Hypothalamus (tissue), 51 donors: ENCODE measurements at regions not wholly inside any gene's neighbourhood (a gene's known extent, or its start where the extent isn't known, plus 50 kb on each side); places are given as distances from the start of the nearest gene placed in this dataset.

Experiments
- DNase-seq, 51 donors: peaks; one replicate each; lab custom pipeline; 2025; lab: John Stamatoyannopoulos, UW

- no peak for DNase-seq
Measured at GRCh38 chr13:57224414-57224813, 57.4 kb downstream of the PRR20E start.

GRCh38 chr13:57250472-57250871, 83.5 kb downstream of the PRR20E start:
- no peak for DNase-seq

- DNase-seq = no peak
Measured at GRCh38 chr13:57253551-57253950, 86.6 kb downstream of the PRR20E start.

GRCh38 chr13:57264965-57265364, 98.0 kb downstream of the PRR20E start:
- DNase-seq = no peak

GRCh38 chr13:57270493-57270892, 103.5 kb downstream of the PRR20E start:
- DNase-seq = no peak

- no peak for DNase-seq
Measured at GRCh38 chr13:57286511-57287098, 119.6 kb downstream of the PRR20E start.

GRCh38 chr13:57302604-57303003, 135.6 kb downstream of the PRR20E start:
- no peak for DNase-seq

- DNase-seq = no peak
Measured at GRCh38 chr13:57311009-57311586, 144.1 kb downstream of the PRR20E start.

GRCh38 chr13:57314897-57315520, 148.0 kb downstream of the PRR20E start:
- DNase-seq = no peak

GRCh38 chr13:57326532-57326931, 159.5 kb downstream of the PRR20E start:
- DNase-seq = no peak

- no peak for DNase-seq
Measured at GRCh38 chr13:57340878-57341277, 173.9 kb downstream of the PRR20E start.

- no peak for DNase-seq
Measured at GRCh38 chr13:57345526-57345925, 178.5 kb downstream of the PRR20E start.

- DNase-seq = no peak
Measured at GRCh38 chr13:57346786-57347185, 179.8 kb downstream of the PRR20E start.

- no peak for DNase-seq
Measured at GRCh38 chr13:57352114-57352513, 185.1 kb downstream of the PRR20E start.

- DNase-seq = no peak
Measured at GRCh38 chr13:57353831-57354230, 186.8 kb downstream of the PRR20E start.

GRCh38 chr13:57375876-57376275, 208.9 kb downstream of the PRR20E start:
- no peak for DNase-seq

GRCh38 chr13:57408312-57408711, 223.2 kb upstream of the PCDH17 start:
- no peak for DNase-seq

- peak in 32 of 51 donors; percentile 0 to 70 (median 16) for DNase-seq
Measured at GRCh38 chr13:57409121-57409520, 222.4 kb upstream of the PCDH17 start.

GRCh38 chr13:57409656-57410055, 221.9 kb upstream of the PCDH17 start:
- DNase-seq = peak in 2 of 51 donors; percentile 1 to 9

GRCh38 chr13:57418067-57418677, 213.4 kb upstream of the PCDH17 start:
- DNase-seq = no peak

- DNase-seq = no peak
Measured at GRCh38 chr13:57424379-57424778, 207.2 kb upstream of the PCDH17 start.

GRCh38 chr13:57425531-57425930, 206.0 kb upstream of the PCDH17 start:
- DNase-seq = no peak
